Spleen (tissue), 7 donors: ENCODE measurements at regions not wholly inside any gene's neighbourhood (a gene's known extent, or its start where the extent isn't known, plus 50 kb on each side); places are given as distances from the start of the nearest gene placed in this dataset.

Experiments
- POLR2A ChIP-seq, 3 donors: fragments of 450-650 bp; IDR thresholded peaks; one replicate each; pipeline ENCODE4 v1.5.1; 2017; ENCODE audit warnings: antibody characterized with exemption in 3 of 3, mild to moderate bottlenecking in 1 of 3
- TF ChIP-seq, protein P1 (sequence below), 11 experiments: fragments of 200-600 bp in 7 of 11; fragments of 450-650 bp in 4 of 11; sonication (generic) in 4 of 11; IDR thresholded peaks in 8 of 11; conservative IDR thresholded peaks in 3 of 11; 1 replicate in 7 of 11; 2 replicates in 4 of 11; pipeline versions ENCODE4 v1.4.0 to v1.8.0; 2016 to 2021; ENCODE audit warnings: antibody characterized with exemption in 11 of 11, inconsistent platforms in 4 of 11, mild to moderate bottlenecking in 1 of 11
- donor health status: DM: no; HTN: no; CAD: no; lungs with moderate emphysema.
- donor health status: DM: no; HTN: no; CAD: no.
- donor health status: DM: no; HTN: no; CAD: no.

DNA sequence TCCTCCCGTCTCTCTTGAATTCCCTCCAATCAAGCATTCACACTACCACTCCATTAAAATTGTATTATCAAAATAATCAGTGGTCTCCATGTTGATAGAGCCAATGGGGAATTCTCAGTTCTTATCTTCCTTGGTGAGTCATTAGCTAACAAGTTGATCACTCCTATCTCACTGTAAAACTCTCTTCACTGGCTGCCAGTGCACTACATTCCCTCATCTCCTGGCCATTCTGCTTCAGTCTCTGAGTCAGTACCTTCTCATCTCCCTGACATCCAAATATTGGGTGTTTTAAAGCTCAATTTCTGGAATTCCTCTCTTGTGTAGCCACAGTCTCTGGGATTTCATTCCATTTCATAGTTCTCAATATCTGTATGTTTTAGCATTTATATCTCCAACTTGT lies 175.2 kb downstream of the ALDH1A2 start:
- TF ChIP-seq, protein P1, sequence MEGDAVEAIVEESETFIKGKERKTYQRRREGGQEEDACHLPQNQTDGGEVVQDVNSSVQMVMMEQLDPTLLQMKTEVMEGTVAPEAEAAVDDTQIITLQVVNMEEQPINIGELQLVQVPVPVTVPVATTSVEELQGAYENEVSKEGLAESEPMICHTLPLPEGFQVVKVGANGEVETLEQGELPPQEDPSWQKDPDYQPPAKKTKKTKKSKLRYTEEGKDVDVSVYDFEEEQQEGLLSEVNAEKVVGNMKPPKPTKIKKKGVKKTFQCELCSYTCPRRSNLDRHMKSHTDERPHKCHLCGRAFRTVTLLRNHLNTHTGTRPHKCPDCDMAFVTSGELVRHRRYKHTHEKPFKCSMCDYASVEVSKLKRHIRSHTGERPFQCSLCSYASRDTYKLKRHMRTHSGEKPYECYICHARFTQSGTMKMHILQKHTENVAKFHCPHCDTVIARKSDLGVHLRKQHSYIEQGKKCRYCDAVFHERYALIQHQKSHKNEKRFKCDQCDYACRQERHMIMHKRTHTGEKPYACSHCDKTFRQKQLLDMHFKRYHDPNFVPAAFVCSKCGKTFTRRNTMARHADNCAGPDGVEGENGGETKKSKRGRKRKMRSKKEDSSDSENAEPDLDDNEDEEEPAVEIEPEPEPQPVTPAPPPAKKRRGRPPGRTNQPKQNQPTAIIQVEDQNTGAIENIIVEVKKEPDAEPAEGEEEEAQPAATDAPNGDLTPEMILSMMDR (IDR thresholded peaks at IDR 0.05 in 8 of 11, conservative IDR thresholded peaks at IDR 0.05 in 3 of 11) = no peak
- no peak for TF ChIP-seq POLR2A (IDR thresholded peaks at IDR 0.05)
